Neuronal stem cell (in vitro differentiated cells): ENCODE measurements at regions not wholly inside any gene's neighbourhood (a gene's known extent, or its start where the extent isn't known, plus 50 kb on each side); places are given as distances from the start of the nearest gene placed in this dataset.

Source experiments
- DNase-seq: peaks from one replicate; pipeline ENCODE4 v3.0.0-alpha.2; 2013; ENCODE audit warnings: low spot score
- H2AFZ ChIP-seq: one replicate; pipeline ENCODE4 v1.6.1; 2013; ENCODE audit warnings: mild to moderate bottlenecking, low read length, inconsistent platforms
- H2AK5ac ChIP-seq: 2 replicates; pipeline ENCODE4 v1.6.1; 2013; ENCODE audit warnings: low read depth, mild to moderate bottlenecking, inconsistent platforms, low read length, moderate library complexity, mixed read lengths
- H2BK120ac ChIP-seq: 2 replicates; pipeline ENCODE4 v1.6.1; 2013; ENCODE audit warnings: low read depth, mild to moderate bottlenecking, inconsistent platforms, low read length, moderate library complexity, mixed read lengths
- H2BK12ac ChIP-seq: one replicate; pipeline ENCODE4 v1.6.1; 2013; ENCODE audit warnings: low read length, inconsistent platforms
- H2BK15ac ChIP-seq: 2 replicates; pipeline ENCODE4 v1.6.1; 2013; ENCODE audit warnings: mild to moderate bottlenecking, low read length, inconsistent platforms, mixed read lengths
- H2BK5ac ChIP-seq: one replicate; pipeline ENCODE4 v1.6.1; 2013; ENCODE audit warnings: inconsistent platforms, mild to moderate bottlenecking, low read length, moderate library complexity
- H3K14ac ChIP-seq: one replicate; pipeline ENCODE4 v1.6.1; 2013; ENCODE audit warnings: low read length, inconsistent platforms
- H3K18ac ChIP-seq: 2 replicates; pipeline ENCODE4 v1.6.1; 2013; ENCODE audit warnings: low read length, inconsistent platforms
- H3K23ac ChIP-seq: 2 replicates; pipeline ENCODE4 v1.6.1; 2013; ENCODE audit warnings: low read depth, mild to moderate bottlenecking, mixed read lengths, low read length, inconsistent platforms; ENCODE audit not compliant: poor library complexity
- H3K27ac ChIP-seq: replicated peaks from 3 replicates; pipeline ENCODE4 v1.5.1; 2013; ENCODE audit warnings: low read length, inconsistent platforms
- H3K27me3 ChIP-seq, 3 experiments: 2 replicates each; pipeline ENCODE4 v1.6.1; 2013; ENCODE audit warnings: low read length in 3 of 3, mild to moderate bottlenecking in 2 of 3, inconsistent platforms in 1 of 3, low read depth in 1 of 3, mixed read lengths in 1 of 3, moderate library complexity in 1 of 3; ENCODE audit not compliant: control insufficient read depth in 3 of 3, insufficient read depth in 3 of 3
- H3K36me3 ChIP-seq, 2 donors: replicated peaks in 1 of 2; 2 replicates each; pipeline ENCODE4 v1.6.1; 2013; ENCODE audit warnings: low read length in 2 of 2; ENCODE audit not compliant: control insufficient read depth in 2 of 2, insufficient read depth in 2 of 2
- H3K4ac ChIP-seq: 2 replicates; pipeline ENCODE4 v1.6.1; 2013; ENCODE audit warnings: inconsistent platforms, mild to moderate bottlenecking, low read length, moderate library complexity
- H3K4me1 ChIP-seq, 2 donors: 1 replicate in 1 of 2; 2 replicates in 1 of 2; pipeline ENCODE4 v1.6.1; 2013; ENCODE audit warnings: low read length in 2 of 2, low read depth in 1 of 2; ENCODE audit not compliant: control insufficient read depth in 2 of 2, insufficient read depth in 1 of 2
- H3K4me2 ChIP-seq: one replicate; pipeline ENCODE4 v1.6.1; 2013; ENCODE audit warnings: mild to moderate bottlenecking, low read length, inconsistent platforms; ENCODE audit not compliant: insufficient read depth, poor library complexity, severe bottlenecking
- H3K4me3 ChIP-seq, 2 donors: 2 replicates each; pipeline ENCODE4 v1.5.1; 2013; ENCODE audit warnings: low read length in 2 of 2, mild to moderate bottlenecking in 2 of 2, inconsistent platforms in 1 of 2, moderate library complexity in 1 of 2
- H3K79me1 ChIP-seq: one replicate; pipeline ENCODE4 v1.6.1; 2013; ENCODE audit warnings: low read depth, mild to moderate bottlenecking, inconsistent platforms, low read length, moderate library complexity
- H3K9ac ChIP-seq: one replicate; pipeline ENCODE4 v1.6.1; 2013; ENCODE audit warnings: mild to moderate bottlenecking, low read depth, low read length, inconsistent platforms; ENCODE audit not compliant: poor library complexity
- H3K9me3 ChIP-seq, 2 donors: replicated peaks in 1 of 2; 2 replicates each; pipeline versions ENCODE3 to v1.6.1; 2013; ENCODE audit warnings: low read length in 2 of 2, mild to moderate bottlenecking in 2 of 2, inconsistent platforms in 1 of 2, low read depth in 1 of 2, mixed read lengths in 1 of 2, moderate library complexity in 1 of 2; ENCODE audit not compliant: control insufficient read depth in 2 of 2, insufficient read depth in 1 of 2
- H4K8ac ChIP-seq: one replicate; pipeline ENCODE4 v1.6.1; 2013; ENCODE audit warnings: low read depth, mild to moderate bottlenecking, inconsistent platforms, low read length, moderate library complexity
- H4K91ac ChIP-seq: one replicate; pipeline ENCODE4 v1.6.1; 2013; ENCODE audit warnings: low read length, low read depth, mild to moderate bottlenecking, inconsistent platforms; ENCODE audit not compliant: poor library complexity
- WGBS, 2 donors: extraction: QIAGEN DNeasy Blood & Tissue Kit; methylation state at CpG; one replicate each; pipeline ENCODE4 v1.1.7; 2013; ENCODE audit warnings: missing lambda C conversion rate in 2 of 2, mixed read lengths in 1 of 2; ENCODE audit not compliant: insufficient read length in 2 of 2, insufficient replicate concordance in 1 of 2; ENCODE audit errors: extremely low coverage in 2 of 2; 5-methylcytosine and 5-hydroxymethylcytosine counted together

GRCh38 chr4:82036181-82036580 is 337.6 kb downstream of the HNRNPD start:
- Histone ChIP-seq H3K23ac (no peak overlapping the region), H3K79me1 (no peaks in the 10 kb centered on the region), H4K91ac (no peak overlapping the region), H3K27me3 (peaks cover 0 to 3% (median 0%) of the 10 kb centered on the region in 3 experiments), H2BK15ac (no peak overlapping the region), H3K9me3 (no peaks in the 10 kb centered on the region), H3K4me2 (no peak overlapping the region), H2AK5ac (no peak overlapping the region), H3K4ac (no peak overlapping the region), H4K8ac (no peak overlapping the region), H2AFZ (no peak overlapping the region), H3K9ac (no peak overlapping the region), H3K14ac (no peak overlapping the region), H2BK120ac (no peak overlapping the region), H3K18ac (no peak overlapping the region), H3K36me3 (no peaks in the 10 kb centered on the region), H3K4me3 (no peak overlapping the region), H3K4me1 (no peaks in the 10 kb centered on the region), H2BK12ac (no peak overlapping the region), H2BK5ac (no peak overlapping the region), H3K27ac (no peak overlapping the region)
- DNase-seq: no peak
- WGBS, 2 donors: no CpG with 5 or more reads among the region's 1 CpG

- DNase-seq: no peak
- Histone ChIP-seq H3K79me1 (no peaks in the 10 kb centered on the region), H3K18ac (no peak overlapping the region), H3K4me1 (no peaks in the 10 kb centered on the region), H2BK120ac (no peak overlapping the region), H3K9ac (no peak overlapping the region), H4K8ac (no peak overlapping the region), H3K27ac (no peak overlapping the region), H3K4me3 (no peak overlapping the region), H3K27me3 (no peaks in the 10 kb centered on the region), H3K9me3 (no peaks in the 10 kb centered on the region), H2BK15ac (no peak overlapping the region), H2BK5ac (no peak overlapping the region), H2AFZ (no peak overlapping the region), H4K91ac (no peak overlapping the region), H3K4me2 (no peak overlapping the region), H2AK5ac (no peak overlapping the region), H3K4ac (no peak overlapping the region), H3K14ac (no peak overlapping the region), H3K36me3 (no peaks in the 10 kb centered on the region), H2BK12ac (no peak overlapping the region), H3K23ac (no peak overlapping the region)
- WGBS, 2 donors: no CpG with 5 or more reads among the region's 2 CpGs
These were observed 338.9 kb downstream of the HNRNPD start for GRCh38 chr4:82034878-82035277.

DNA sequence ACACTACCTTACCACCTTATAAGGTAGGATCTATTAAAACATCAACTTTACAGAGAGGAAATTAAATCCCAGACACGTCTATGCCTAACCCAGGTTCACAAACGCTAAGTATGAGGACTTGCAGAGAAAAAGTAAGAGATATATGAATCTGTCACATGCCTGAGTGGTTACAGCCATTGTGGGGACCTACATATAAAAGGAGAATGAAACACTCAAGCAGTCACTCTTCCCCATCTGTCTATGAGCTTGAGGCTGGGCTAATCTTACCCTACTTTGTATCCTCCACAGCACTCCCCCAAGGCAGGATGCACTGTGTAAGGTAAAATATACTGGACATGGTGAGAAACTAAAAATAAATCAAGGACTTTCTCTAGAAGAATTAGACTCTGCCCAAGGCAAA is 339.9 kb downstream of the HNRNPD start:
- no CpG with 5 or more reads among the region's 2 CpGs for WGBS, 2 donors
- H2AFZ ChIP-seq: no peak overlapping the region
- no peaks in the 10 kb centered on the region for H3K9me3 ChIP-seq

GRCh38 chr4:82031376-82031927 is 342.3 kb downstream of the HNRNPD start:
- Histone ChIP-seq H3K27ac (no peak overlapping the region), H3K9me3 (no peaks in the 10 kb centered on the region), H2BK12ac (no peak overlapping the region), H3K36me3 (no peaks in the 10 kb centered on the region), H3K9ac (no peak overlapping the region), H3K14ac (no peak overlapping the region), H3K4me1 (no peaks in the 10 kb centered on the region), H3K23ac (no peak overlapping the region), H3K18ac (no peak overlapping the region), H2BK15ac (no peak overlapping the region), H4K91ac (no peak overlapping the region), H2BK5ac (no peak overlapping the region), H3K27me3 (no peaks in the 10 kb centered on the region), H2AK5ac (no peak overlapping the region), H4K8ac (no peak overlapping the region), H2AFZ (no peak overlapping the region), H2BK120ac (no peak overlapping the region), H3K4ac (no peak overlapping the region), H3K4me3 (no peak overlapping the region), H3K4me2 (no peak overlapping the region), H3K79me1 (no peaks in the 10 kb centered on the region)
- WGBS, 2 donors: no CpG with 5 or more reads among the region's 2 CpGs
- DNase-seq: no peak

More for the DNA sequence above, 339.9 kb downstream of the HNRNPD start:
- Histone ChIP-seq H3K79me1 (no peaks in the 10 kb centered on the region), H3K23ac (no peak overlapping the region), H2BK5ac (no peak overlapping the region), H3K36me3 (no peaks in the 10 kb centered on the region), H2BK15ac (no peak overlapping the region), H3K4ac (no peak overlapping the region), H3K4me1 (no peaks in the 10 kb centered on the region), H2BK120ac (no peak overlapping the region), H4K8ac (no peak overlapping the region), H2BK12ac (no peak overlapping the region), H3K14ac (no peak overlapping the region), H3K18ac (no peak overlapping the region), H3K9ac (no peak overlapping the region), H4K91ac (no peak overlapping the region), H2AK5ac (no peak overlapping the region), H3K27ac (no peak overlapping the region), H3K4me3 (no peak overlapping the region), H3K27me3 (no peaks in the 10 kb centered on the region), H3K4me2 (no peak overlapping the region)
- no peak for DNase-seq
